ENCODE measurements at regions not wholly inside any gene's neighbourhood (a gene's known extent, or its start where the extent isn't known, plus 50 kb on each side); places are given as distances from the start of the nearest gene placed in this dataset.

DNA sequence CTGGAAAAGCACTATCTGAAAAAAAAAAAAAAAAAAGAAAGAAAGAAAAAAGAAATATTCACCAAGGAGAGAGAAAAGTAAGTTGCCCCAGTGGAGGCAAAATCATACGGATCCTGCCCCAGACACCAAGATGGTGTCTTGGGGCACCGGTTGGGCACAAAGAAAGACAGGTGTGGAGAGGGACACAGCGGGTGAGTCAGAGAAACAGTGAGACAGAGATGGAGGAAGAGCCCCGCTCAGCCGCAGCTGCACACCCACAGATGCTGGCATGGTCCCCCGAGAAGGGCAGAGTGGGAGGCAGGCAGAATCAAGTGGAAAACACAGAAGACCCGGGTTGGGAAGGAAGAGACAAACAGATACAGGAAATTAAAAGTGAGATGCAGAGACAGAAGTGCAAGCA is 129.7 kb upstream of the SMAD3 start:
- TF ChIP-seq POLR2A (IDR thresholded peaks at IDR 0.05; ENCODE audit: low read length) (no peak), GATA1 (IDR thresholded peaks at IDR 0.05; ENCODE audit: low read depth, low read length) (no peak)
